ENCODE measurements at regions not wholly inside any gene's neighbourhood (a gene's known extent, or its start where the extent isn't known, plus 50 kb on each side); places are given as distances from the start of the nearest gene placed in this dataset.
"Not testable (repeated sequence)": the region's sequence is repeated elsewhere in the genome, so short reads cannot be mapped to it uniquely, and the experiment has no call there.

DNA sequence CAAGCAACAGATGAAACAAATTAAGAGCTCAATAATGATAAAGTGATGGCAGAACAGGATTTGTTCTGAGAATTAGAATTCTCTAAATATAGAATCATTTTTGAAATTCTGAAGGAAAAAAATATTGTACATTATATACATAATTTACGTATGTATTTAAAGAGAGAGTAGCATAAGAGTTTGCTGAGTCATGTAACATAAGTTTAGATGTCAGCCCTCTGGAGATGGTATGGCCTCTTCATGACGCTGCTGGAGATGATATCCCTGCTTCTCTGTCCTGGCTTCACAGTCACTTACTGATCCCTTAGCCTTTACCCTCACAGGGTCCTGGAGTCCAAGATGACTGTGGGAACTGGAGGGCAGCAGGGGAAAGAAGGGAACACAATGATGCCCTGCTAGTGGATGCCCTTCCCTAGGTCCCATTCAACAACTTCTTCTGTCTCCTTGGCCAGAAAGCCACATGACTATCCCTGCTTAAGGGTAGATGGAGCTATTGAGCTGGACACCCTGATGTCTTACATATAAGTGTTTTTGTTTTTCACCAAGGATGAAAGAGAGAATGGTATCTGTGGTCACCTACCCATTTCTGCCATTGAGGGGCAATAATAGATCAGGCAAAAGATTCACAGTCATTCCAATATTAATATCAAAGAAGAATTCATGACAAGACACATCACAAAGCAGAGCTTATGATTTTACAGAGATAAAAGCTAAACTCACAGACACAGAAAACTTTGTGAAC, 753.1 kb downstream of the TBC1D22A start:
- no peak for DNase-seq
- intact Hi-C loops (cut with DNase I) = no loop called here
- no peak for ATAC-seq (ENCODE audit: poor library complexity)

DNA sequence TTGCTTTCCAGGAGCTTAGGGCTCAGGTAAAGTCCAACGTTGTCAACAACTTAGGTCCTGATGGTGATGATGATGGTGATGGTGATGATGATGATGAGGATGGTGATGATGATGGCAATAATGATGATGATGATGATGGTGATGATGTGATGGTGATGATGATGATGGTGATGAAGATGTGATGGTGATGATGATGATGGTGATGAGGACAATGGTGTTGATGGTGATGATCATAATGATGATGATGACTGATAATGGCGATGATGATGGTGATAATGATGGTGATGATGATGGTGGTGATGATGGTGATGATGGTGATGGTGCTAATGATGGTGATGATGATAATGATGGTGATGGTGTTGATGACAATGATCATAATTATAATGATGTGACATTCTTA, 750.2 kb downstream of the TBC1D22A start:
- DNase-seq = no peak
- ATAC-seq (ENCODE audit: poor library complexity) = no peak
- intact Hi-C loops (cut with DNase I) = no loop called here

DNA sequence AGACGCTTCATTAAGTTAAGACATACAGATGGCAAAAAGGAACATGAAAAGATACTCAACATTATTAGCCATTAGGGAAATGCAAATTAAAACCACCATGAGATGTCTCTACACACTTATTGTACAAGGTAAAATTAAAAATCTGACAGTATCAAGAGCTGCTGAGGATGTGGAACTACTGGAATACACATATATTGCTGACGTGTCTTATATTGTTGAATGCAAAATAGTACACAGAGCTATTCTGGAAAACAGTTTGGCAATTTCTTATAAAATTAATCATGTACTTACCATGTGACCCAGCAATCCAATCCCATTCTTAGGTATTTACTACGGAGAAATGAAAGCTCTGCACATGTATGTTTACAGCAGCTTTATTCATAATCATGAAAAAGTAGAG, 742.5 kb downstream of the TBC1D22A start:
- intact Hi-C loops (cut with DNase I) = no loop called here
- no peak for DNase-seq
- no peak for ATAC-seq (ENCODE audit: poor library complexity)

DNA sequence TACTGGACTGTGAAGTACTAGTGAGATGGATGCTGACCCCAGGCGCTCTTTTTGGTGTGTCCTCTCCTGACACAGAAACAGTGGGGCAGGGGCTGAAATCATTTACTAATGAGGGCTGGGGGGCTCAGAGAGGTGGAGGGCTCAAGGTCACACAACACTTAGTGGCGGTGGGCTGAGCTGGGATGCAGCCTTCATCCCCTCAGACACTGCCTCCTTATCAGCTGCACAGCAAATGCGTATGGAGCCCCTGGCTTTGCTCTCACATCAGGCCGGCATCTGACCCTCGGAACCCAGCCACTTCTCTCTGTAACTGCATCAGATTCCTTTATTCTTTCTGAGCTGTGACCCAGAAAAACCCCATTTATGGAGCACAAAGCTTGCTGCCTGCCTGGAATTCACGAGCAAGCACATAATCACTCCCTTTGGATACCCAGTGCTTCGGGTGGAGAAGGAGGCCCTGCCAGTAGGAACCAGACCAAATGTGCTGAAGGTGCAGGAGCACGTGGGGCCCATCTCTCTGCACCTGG, 736.6 kb downstream of the TBC1D22A start:
- intact Hi-C loops (cut with DNase I) = no loop called here
- DNase-seq = no peak
- no peak for ATAC-seq (ENCODE audit: poor library complexity)

DNA sequence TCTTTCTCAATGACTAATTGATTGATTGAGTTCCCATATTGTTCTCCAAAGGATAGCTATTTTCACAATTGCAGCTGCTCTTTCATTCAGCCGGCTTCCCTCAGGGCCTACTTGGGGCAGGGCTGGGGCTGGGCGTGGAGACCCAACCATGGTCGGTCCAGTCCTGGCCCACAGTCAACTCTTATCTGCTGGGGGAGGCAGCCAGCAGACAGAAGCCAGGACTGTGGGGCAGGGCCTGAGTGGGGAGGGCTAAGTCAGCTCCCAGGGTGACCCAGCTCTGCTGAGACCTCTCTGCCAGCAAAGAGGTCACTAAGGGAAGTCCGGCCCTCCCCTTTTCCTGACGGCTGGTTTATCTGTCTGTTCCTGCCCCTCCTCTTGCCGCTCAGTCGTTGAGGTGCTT, 735.2 kb downstream of the TBC1D22A start:
- DNase-seq (no peak), ATAC-seq (ENCODE audit: poor library complexity) (no peak)
- intact Hi-C loops (cut with DNase I) = no loop called here

DNA sequence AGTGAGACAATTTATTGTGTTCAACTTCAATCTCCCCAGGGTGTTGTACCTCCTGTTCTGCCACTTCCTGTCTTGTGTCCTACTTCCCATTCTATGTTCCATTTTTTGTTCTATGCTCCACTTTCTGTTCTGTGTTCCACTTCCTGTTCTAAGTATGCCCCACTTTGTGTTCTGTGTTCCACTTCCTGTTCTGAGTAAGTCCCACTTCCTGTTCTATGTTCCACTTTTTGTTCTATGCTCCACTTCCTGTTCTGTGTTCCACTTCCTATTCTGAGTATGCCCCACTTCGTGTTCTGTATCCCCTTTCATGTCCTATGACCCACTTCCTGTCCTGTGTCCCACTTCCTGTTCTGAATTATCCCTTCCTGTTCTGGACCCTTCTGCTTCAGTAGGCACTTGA, 732.7 kb downstream of the TBC1D22A start:
- no peak for DNase-seq
- no peak for ATAC-seq (ENCODE audit: poor library complexity)

DNA sequence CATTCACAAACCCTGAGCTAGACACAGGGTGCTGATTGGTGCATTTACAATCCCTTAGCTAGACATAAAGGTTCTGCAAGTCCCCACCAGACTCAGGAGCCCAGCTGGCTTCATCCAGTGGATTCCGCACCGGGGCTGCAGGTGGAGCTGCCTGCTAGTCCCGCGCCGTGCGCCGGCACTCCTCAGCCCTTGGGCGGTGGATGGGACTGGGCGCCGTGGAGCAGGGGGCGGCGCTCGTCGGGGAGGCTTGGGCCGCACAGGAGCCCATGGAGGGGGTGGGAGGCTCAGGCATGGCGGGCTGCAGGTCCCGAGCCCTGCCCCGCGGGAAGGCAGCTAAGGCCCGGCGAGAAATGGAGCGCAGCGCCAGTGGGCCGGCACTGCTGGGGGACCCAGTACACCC, 725.7 kb downstream of the TBC1D22A start:
- DNase-seq; ATAC-seq (ENCODE audit: poor library complexity); intact Hi-C loops (cut with DNase I): not testable (repeated sequence)

More for the DNA sequence above, 732.7 kb downstream of the TBC1D22A start:
- intact Hi-C loops (cut with DNase I) = no loop called here

DNA sequence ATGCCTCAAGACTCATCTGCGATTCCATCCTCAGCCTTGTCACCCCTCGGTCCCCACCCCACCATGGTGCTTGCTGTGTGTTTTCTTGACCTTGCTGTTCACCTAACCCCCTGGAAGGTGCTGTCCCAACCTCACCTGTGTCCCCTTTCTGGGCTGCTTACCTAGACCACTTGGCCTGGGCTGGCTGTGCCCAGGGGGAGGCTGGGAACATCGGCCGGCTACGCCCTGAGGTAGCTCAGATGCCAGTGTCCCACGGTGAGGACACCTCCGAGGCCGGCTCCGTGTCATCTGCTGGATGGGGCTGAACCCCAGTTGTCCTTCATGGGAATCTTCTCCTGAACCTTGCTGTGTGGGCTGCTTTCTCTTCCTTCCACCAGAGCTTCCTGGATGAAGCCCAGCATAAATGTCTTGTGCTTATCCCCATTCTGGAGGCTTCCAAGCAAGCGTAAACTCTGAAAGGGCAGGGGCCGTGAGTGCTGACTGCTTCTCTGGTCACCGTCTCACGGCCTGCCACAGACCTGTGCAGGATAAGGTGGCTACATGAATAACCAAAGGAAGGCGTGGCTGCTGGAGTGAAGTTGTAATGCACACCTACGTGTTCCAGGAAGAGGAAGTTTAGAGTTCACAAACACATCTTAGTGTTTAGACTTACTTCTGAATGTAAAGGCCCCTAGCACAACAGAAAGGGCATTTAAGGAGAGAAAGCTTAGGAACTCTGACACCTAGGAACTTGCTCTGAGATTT, 724.3 kb downstream of the TBC1D22A start:
- DNase-seq = no peak
- ATAC-seq (ENCODE audit: poor library complexity) = no peak
- intact Hi-C loops (cut with DNase I) = no loop called here

DNA sequence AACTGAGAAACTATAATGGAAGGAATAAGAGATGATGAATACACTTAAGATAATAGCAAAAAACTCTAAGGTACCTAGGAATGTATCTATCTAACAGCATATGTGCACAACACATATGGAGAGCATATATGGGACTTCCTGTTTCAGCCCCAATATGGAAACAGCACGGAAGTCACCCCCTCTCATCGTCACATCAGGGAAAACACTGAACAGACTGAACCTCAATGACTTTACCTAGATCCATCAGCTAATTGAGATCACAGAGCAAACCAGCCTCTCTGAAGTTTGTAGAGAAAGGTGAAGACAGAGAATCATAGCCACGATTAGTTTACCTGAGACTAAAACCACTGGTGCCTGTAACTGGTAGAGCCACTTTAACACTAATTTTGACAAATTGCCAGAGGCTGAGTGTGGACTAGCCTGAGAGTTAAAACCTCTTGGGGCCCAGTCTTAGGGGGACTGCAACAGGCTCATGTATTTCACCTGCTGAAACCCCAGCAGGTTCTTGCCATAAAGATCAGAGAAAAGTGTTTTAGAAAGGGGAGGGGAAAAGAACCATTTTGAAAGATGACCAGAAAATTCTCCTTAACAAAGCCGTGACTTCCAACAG, 722.6 kb downstream of the TBC1D22A start:
- ATAC-seq (ENCODE audit: poor library complexity) = no peak
- DNase-seq = no peak

DNA sequence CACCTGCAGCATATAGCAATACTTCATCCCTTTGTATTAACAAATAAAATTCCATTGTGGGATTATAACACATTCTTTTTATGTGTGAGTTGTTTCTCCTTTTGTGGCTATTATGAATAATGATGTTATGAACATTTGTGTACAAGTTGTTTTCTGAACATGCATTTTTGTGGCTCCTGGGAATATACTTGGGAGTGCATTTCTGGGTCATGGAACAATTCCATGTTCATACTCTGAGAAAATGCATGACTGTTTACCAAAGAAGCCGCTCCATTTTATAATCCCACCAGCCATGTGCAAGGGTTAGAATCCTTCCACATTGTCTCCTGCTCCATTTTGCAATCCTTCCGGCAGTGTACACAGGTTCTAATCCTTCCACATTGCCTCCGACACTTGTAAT, 713.8 kb downstream of the TBC1D22A start:
- DNase-seq (no peak), ATAC-seq (ENCODE audit: poor library complexity) (no peak)
- intact Hi-C loops (cut with DNase I) = no loop called here

More for the DNA sequence above, 722.6 kb downstream of the TBC1D22A start:
- intact Hi-C loops (cut with DNase I) = no loop called here

DNA sequence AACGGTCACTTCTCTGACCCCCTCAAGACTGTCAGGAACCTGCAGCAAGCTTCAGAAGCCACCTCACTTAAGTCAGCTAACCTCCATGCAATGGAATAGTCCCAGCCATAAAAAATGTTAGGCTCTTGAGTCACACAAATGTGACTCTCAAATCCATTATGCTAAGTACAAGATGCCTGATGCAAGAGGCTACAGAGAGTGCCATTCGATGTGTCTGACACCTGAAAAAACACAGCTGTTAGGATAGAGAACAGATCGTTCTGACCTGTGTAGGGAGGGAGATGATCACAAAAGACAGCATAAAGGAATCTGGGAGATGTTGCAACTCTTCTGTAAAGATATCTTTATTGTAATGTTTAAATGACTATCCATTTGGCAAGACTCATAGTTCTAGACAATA, 712.4 kb downstream of the TBC1D22A start:
- intact Hi-C loops (cut with DNase I) = no loop called here
- DNase-seq (no peak), ATAC-seq (ENCODE audit: poor library complexity) (no peak)

DNA sequence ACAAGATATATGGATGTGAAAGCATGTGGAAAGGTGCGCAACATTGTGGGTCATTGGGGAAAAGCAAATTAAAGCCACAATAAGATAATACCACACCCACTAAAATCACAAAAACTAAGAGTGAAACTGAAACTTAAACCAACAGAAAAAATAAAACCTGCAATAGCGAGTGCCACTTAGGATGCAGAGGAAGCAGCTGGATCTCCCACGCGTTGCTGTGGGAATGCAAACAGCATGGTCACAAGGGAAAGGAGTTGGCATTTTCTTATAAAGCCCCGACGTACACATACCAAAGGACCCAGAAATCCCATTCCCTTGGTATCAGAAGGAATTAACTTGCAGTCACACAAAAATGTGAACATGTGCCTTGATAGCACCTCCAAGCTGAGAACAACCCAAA, 712.0 kb downstream of the TBC1D22A start:
- ATAC-seq (ENCODE audit: poor library complexity) = no peak
- no peak for DNase-seq
- intact Hi-C loops (cut with DNase I) = no loop called here

DNA sequence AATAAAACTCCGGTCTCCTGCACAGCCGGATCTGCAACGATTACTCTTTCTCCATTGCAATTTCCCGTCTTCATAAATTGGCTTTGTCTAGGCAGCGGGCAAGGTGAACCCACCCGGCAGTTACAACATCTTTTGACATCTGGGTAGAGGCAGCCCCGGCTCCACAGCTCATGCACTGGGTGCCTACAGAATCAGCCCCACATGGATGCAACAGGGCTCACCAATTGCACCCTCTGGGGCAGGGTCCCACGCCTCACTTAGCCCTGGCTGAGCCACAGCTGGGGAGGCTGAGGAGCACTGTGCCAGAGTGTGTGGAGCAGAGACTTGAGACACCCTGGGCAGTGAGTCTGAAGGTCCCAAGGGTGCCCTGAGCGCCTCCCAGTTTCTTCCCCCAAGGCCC, 710.2 kb downstream of the TBC1D22A start:
- DNase-seq = no peak
- intact Hi-C loops (cut with DNase I) = no loop called here
- no peak for ATAC-seq (ENCODE audit: poor library complexity)

DNA sequence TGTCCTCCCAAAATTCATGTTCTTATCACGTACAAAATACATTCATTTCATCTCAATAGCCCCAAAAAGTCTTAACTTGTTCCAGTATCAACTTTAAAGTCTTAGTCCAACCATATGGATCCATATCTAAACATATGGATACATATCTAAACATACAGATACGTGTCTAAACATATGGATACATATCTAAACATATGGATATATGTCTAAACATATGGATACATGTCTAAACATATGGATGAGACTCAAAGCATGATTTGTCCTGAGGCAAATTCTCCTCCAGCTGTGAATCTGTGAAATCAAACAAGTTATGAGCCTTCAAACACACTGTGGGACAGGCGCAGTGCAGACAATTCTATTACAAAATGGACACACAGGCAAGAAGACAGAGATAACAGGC, 709.0 kb downstream of the TBC1D22A start:
- ATAC-seq (ENCODE audit: poor library complexity) = no peak
- DNase-seq = no peak
- intact Hi-C loops (cut with DNase I) = no loop called here

DNA sequence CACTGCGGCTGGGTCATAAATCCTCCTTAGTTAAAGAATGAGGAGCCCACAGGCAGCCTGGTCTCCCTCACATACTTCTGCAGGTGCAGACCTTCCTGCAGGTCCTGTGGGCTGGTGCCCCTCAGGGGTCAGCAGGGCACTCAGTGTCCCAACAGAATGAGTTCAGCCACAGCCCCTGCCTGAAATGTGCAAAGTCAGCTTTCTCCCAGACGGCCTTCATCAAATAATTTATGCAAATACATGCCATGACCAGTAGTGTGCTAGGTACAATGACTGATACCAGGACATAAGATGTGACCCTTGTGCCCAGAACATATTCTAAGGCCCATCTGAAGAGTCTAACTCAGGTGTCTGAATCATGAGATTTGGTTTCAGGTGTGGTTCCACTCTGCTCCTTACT, 703.4 kb downstream of the TBC1D22A start:
- ATAC-seq (ENCODE audit: poor library complexity) = no peak
- no peak for DNase-seq
- intact Hi-C loops (cut with DNase I) = no loop called here

DNA sequence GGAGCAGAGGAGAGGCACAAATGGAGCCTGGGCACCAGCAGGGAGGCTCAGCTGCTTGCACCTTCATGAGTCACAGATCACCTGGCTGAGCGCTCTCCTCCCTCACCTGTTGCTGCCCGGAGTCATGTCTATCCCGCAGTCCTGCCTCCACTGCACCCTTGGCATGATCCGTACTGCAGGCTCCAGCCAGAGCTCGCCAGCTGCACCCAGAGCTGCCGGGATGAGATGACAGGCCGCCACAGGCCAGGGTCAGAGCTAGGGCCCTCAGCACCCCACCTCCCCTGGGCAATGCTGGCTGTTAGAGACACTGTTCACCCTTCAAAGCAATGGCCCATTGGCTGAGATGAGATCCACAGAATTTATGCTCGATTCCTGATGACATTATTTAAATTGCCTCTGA, 702.8 kb downstream of the TBC1D22A start:
- DNase-seq (no peak), ATAC-seq (ENCODE audit: poor library complexity) (no peak)
- intact Hi-C loops (cut with DNase I) = no loop called here

DNA sequence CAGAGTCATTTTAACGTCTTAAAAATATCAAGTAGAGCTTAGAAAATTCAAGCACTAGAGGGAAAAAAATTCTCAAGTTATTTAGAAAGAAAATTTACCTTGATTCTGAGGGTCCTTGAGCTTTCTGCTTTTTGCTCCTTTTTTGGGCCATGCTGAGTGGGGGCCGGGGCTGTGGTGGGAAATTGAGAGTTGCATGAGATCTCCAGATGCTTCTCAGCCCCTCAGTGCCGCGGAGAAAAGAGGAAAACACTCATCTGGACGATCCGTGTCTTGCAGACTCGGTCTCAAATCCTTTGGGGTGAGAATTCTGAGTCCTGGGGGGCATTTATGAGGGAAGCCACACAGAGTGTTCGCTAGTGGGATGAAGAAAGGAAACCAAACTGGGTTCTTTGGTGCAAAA, 700.8 kb downstream of the TBC1D22A start:
- intact Hi-C loops (cut with DNase I) = no loop called here
- ATAC-seq (ENCODE audit: poor library complexity) (no peak), DNase-seq (no peak)

DNA sequence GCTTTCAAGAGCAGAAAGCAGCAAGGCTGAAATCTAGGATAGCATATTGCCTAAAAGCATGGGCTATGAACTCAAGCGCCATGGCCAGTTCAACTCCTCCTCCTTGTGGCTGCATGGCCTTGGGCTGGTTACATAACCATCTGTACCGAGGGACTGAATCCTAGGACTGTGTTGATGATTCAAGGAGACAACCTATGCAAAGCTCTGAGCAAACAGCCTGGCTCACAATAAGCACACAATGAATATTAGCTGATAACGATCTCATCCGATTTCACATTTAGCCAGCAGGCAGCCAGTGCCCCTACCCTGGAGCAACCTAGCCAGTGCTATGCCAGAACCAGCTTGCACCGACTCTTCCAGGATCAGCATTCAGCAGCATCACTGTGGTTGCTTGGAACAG, 698.4 kb downstream of the TBC1D22A start:
- no peak for DNase-seq
- intact Hi-C loops (cut with DNase I) = no loop called here
- ATAC-seq (ENCODE audit: poor library complexity) = no peak

DNA sequence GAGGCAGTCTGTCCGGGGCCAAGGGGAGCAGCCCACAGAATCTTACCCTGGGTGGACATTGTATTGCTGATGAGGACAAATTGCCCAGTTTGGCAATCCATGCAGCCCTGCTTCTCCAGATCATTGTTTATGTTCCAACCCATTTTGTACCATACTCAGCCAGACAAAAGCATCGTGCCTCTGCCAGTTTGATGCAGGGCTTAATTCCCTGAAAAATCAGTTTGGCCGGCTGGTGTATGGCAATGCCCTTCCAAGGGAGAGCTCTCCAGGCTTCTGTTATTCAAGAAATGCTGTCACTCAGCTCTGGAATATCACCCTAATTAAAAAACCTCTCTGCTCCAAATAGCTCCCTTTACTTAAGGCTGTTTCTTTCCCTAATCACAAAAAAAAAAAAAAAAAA, 697.7 kb downstream of the TBC1D22A start:
- ATAC-seq (ENCODE audit: poor library complexity) (no peak), DNase-seq (no peak)
- intact Hi-C loops (cut with DNase I) = no loop called here

DNA sequence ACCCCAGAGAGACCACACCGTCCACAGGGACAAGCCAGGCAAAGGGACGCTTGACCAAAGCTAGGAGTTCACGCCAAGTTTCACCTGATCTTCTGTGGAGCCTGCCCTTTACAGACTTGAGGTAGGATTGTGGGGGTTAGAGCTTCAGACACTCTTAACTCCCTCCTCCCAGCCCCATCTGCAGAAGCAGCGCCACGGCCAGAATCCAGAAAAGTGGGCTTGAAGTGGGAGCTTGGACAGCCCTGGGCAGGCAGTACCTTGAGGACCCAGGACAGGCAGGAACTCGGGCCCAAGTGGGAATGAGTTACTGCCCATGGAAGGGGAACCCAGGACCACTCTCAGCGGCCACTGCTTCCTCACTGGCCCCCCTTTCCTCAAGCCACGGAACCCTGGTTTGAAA, 695.9 kb downstream of the TBC1D22A start:
- intact Hi-C loops (cut with DNase I) = no loop called here
- ATAC-seq (ENCODE audit: poor library complexity) (no peak), DNase-seq (no peak)
